ENCODE measurements at regions not wholly inside any gene's neighbourhood (a gene's known extent, or its start where the extent isn't known, plus 50 kb on each side); places are given as distances from the start of the nearest gene placed in this dataset.
A peak's percentile ranks its signal among the peaks of the same experiment; 100 is the strongest.

GRCh38 chr3:24678421-24678865 is 183.8 kb upstream of the THRB start (continued):
- TF ChIP-seq NR0B1 (IDR thresholded peaks at IDR 0.05; ENCODE audit: partially characterized antibody) (no peak), ZNF165 (CRISPR knock-in tag; IDR thresholded peaks at IDR 0.05; ENCODE audit: borderline replicate concordance) (no peak), RUNX1 (IDR thresholded peaks at IDR 0.05; ENCODE audit: low read depth) (no peak), JUND (IDR thresholded peaks at IDR 0.05; ENCODE audit: borderline replicate concordance, low read depth, low read length) (peak; percentile 52; the same call in 1 of the 2 replicates), JUND (tag; IDR thresholded peaks at IDR 0.05; ENCODE audit: borderline replicate concordance, low read depth, low read length) (peak; percentile 13; the same call in 1 of the 3 replicates), ZNF143 (CRISPR knock-in tag; IDR thresholded peaks at IDR 0.05) (no peak), AFF1 (IDR thresholded peaks at IDR 0.05; ENCODE audit: low read depth in 1 of 2, partially characterized antibody in 2 of 2) (no peak), TGIF2 (CRISPR knock-in tag; IDR thresholded peaks at IDR 0.05) (no peak), ZNF316 (IDR thresholded peaks at IDR 0.05) (no peak), TRIM28 (IDR thresholded peaks at IDR 0.05) (no peak), NR3C1 (CRISPR knock-in tag; IDR thresholded peaks at IDR 0.05) (no peak), CBFA2T2 (conservative IDR thresholded peaks at IDR 0.05) (no peak), CSDE1 (IDR thresholded peaks at IDR 0.05) (no peak), ZNF395 (CRISPR knock-in tag; IDR thresholded peaks at IDR 0.05) (no peak), ZKSCAN8 (CRISPR knock-in tag; IDR thresholded peaks at IDR 0.05) (no peak), KLF10 (CRISPR knock-in tag; IDR thresholded peaks at IDR 0.05) (no peak), ARID1B (IDR thresholded peaks at IDR 0.05) (peak; percentile 45; the same call in 1 of the 2 replicates), ZNF740 (CRISPR knock-in tag; IDR thresholded peaks at IDR 0.05) (no peak), ZNF740 (tag; IDR thresholded peaks at IDR 0.05) (no peak), JUN (IDR thresholded peaks at IDR 0.05; ENCODE audit: borderline replicate concordance, low read depth, low read length) (0 out of 2 replicates have a peak, but pooled peaks have one; percentile 38), JUN (CRISPR knock-in tag; IDR thresholded peaks at IDR 0.05; ENCODE audit: borderline replicate concordance) (no peak), ELK1 (CRISPR knock-in tag; IDR thresholded peaks at IDR 0.05) (no peak), CHCHD3 (CRISPR knock-in tag; IDR thresholded peaks at IDR 0.05) (no peak)

Data from K562 (cell line).